ENCODE measurements at regions not wholly inside any gene's neighbourhood (a gene's known extent, or its start where the extent isn't known, plus 50 kb on each side); places are given as distances from the start of the nearest gene placed in this dataset.

- CTCF ChIA-PET, result interaction anchor here (0.6 kb wide), 1 partner anchor 259 kb away, joined by 3 read pairs; no protein-coding TSS in a partner anchor
- Histone ChIP-seq H3K27me3 (replicated peaks; ENCODE audit: control insufficient read depth, insufficient read depth, low read length) (no peaks in the 10 kb centered on the region), H3K4me1 (no peaks in the 10 kb centered on the region), H3K4me3 (ENCODE audit: low read depth, low read length) (no peak overlapping the region), H3K9me3 (no peaks in the 10 kb centered on the region), H3K36me3 (ENCODE audit: control insufficient read depth, insufficient read depth, low read length) (no peaks in the 10 kb centered on the region)
- POLR2A ChIA-PET, result no interaction called here
- Mint-ChIP-seq H3K27me3 (ENCODE audit: insufficient read depth, unreplicated experiment) (no peaks in the 10 kb centered on the region), H3K4me1 (ENCODE audit: low read depth, unreplicated experiment) (no peaks in the 10 kb centered on the region), H3K9me3 (ENCODE audit: unreplicated experiment) (no peaks in the 10 kb centered on the region), H3K36me3 (ENCODE audit: insufficient read depth, unreplicated experiment) (no peaks in the 10 kb centered on the region), H3K27ac (ENCODE audit: unreplicated experiment) (no peak overlapping the region), H3K4me3 (ENCODE audit: unreplicated experiment) (no peak overlapping the region)
- TF ChIP-seq, protein P1, sequence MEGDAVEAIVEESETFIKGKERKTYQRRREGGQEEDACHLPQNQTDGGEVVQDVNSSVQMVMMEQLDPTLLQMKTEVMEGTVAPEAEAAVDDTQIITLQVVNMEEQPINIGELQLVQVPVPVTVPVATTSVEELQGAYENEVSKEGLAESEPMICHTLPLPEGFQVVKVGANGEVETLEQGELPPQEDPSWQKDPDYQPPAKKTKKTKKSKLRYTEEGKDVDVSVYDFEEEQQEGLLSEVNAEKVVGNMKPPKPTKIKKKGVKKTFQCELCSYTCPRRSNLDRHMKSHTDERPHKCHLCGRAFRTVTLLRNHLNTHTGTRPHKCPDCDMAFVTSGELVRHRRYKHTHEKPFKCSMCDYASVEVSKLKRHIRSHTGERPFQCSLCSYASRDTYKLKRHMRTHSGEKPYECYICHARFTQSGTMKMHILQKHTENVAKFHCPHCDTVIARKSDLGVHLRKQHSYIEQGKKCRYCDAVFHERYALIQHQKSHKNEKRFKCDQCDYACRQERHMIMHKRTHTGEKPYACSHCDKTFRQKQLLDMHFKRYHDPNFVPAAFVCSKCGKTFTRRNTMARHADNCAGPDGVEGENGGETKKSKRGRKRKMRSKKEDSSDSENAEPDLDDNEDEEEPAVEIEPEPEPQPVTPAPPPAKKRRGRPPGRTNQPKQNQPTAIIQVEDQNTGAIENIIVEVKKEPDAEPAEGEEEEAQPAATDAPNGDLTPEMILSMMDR (IDR thresholded peaks at IDR 0.05; ENCODE audit: insufficient read depth in 1 of 2, low read depth in 1 of 2, low read length in 1 of 2, severe bottlenecking in 1 of 2, unreplicated experiment in 1 of 2), result no peak
- peak; percentile 23 to 36 for DNase-seq
- no TSS peak for BruUV-seq (replicated peaks)
- intact Hi-C loops (cut with micrococcal nuclease; ENCODE audit: unreplicated experiment), result loop anchor here (5.0 kb wide), 1 partner anchor 219 kb away; no protein-coding TSS in a partner anchor
Observed at GRCh38 chr4:18075823-18076433, 54.4 kb upstream of the LCORL start.

GRCh38 chr4:18071894-18072293 is 50.3 kb upstream of the LCORL start:
- DNase-seq, result no peak
- Histone ChIP-seq H3K4me3 (ENCODE audit: low read depth, low read length) (no peak overlapping the region), H3K4me1 (no peaks in the 10 kb centered on the region), H3K9me3 (no peaks in the 10 kb centered on the region), H3K36me3 (ENCODE audit: control insufficient read depth, insufficient read depth, low read length) (no peaks in the 10 kb centered on the region), H3K27me3 (replicated peaks; ENCODE audit: control insufficient read depth, insufficient read depth, low read length) (no peaks in the 10 kb centered on the region)
- Mint-ChIP-seq H3K27me3 (ENCODE audit: insufficient read depth, unreplicated experiment) (peaks cover 4% of the 10 kb centered on the region), H3K4me3 (ENCODE audit: unreplicated experiment) (no peak overlapping the region), H3K27ac (ENCODE audit: unreplicated experiment) (no peak overlapping the region), H3K36me3 (ENCODE audit: insufficient read depth, unreplicated experiment) (no peaks in the 10 kb centered on the region), H3K4me1 (ENCODE audit: low read depth, unreplicated experiment) (no peaks in the 10 kb centered on the region), H3K9me3 (ENCODE audit: unreplicated experiment) (no peaks in the 10 kb centered on the region)
- no TSS peak for BruUV-seq (replicated peaks)
- TF ChIP-seq, protein P1 (IDR thresholded peaks at IDR 0.05; ENCODE audit: insufficient read depth in 1 of 2, low read depth in 1 of 2, low read length in 1 of 2, severe bottlenecking in 1 of 2, unreplicated experiment in 1 of 2), result no peak
- ChIA-PET POLR2A (no interaction called here), CTCF (no interaction called here)
- intact Hi-C loops (cut with micrococcal nuclease; ENCODE audit: unreplicated experiment), result no loop called here

Measured in Caco-2 (cell line).